Hindlimb muscle (tissue), 1 donor: ENCODE measurements at regions not wholly inside any gene's neighbourhood (a gene's known extent, or its start where the extent isn't known, plus 50 kb on each side); places are given as distances from the start of the nearest gene placed in this dataset.
"Not testable (repeated sequence)": the region's sequence is repeated elsewhere in the genome, so short reads cannot be mapped to it uniquely, and the experiment has no call there.

Experiments
- DNase-seq: peaks from one replicate; pipeline ENCODE4 v3.0.0-alpha.2; 2013

- DNase-seq: no peak
Measured at GRCh38 chr4:138658518-138658917, 357.1 kb upstream of the NOCT start.

GRCh38 chr4:138656990-138657389 is 358.6 kb upstream of the NOCT start:
- DNase-seq: peak; percentile 59

- no peak for DNase-seq
Measured at GRCh38 chr4:138655985-138656384, 359.6 kb upstream of the NOCT start.

GRCh38 chr4:138655286-138655685 is 360.3 kb upstream of the NOCT start:
- no peak for DNase-seq

- DNase-seq: peak; percentile 61
Measured at GRCh38 chr4:138650929-138651448, 364.6 kb upstream of the NOCT start.

- DNase-seq: no peak
Measured at GRCh38 chr4:138650495-138650894, 365.1 kb upstream of the NOCT start.

- DNase-seq: no peak
Measured at GRCh38 chr4:138647433-138647832, 368.1 kb upstream of the NOCT start.

GRCh38 chr4:138646383-138646782 is 369.2 kb upstream of the NOCT start:
- DNase-seq: no peak

- DNase-seq: no peak
Measured at GRCh38 chr4:138645289-138645688, 370.3 kb upstream of the NOCT start.

GRCh38 chr4:138644322-138644721 is 371.3 kb upstream of the NOCT start:
- DNase-seq: no peak

GRCh38 chr4:138643827-138644226 is 371.8 kb upstream of the NOCT start:
- no peak for DNase-seq

GRCh38 chr4:138639018-138639741 is 376.4 kb upstream of the NOCT start:
- DNase-seq: no peak

GRCh38 chr4:138636781-138637180 is 378.8 kb upstream of the NOCT start:
- no peak for DNase-seq

GRCh38 chr4:138634915-138635314 is 380.7 kb upstream of the NOCT start:
- DNase-seq: no peak

GRCh38 chr4:138633580-138633904 is 382.0 kb upstream of the NOCT start:
- DNase-seq: no peak

GRCh38 chr4:138632856-138633579 is 382.6 kb upstream of the NOCT start:
- DNase-seq: no peak

GRCh38 chr4:138630666-138631065 is 384.9 kb upstream of the NOCT start:
- DNase-seq: no peak

- DNase-seq: no peak
Measured at GRCh38 chr4:138629669-138630068, 385.9 kb upstream of the NOCT start.

- no peak for DNase-seq
Measured at GRCh38 chr4:138627096-138627495, 384.9 kb upstream of the SLC7A11 start.

GRCh38 chr4:138622362-138622761 is 380.2 kb upstream of the SLC7A11 start:
- not testable (repeated sequence) for DNase-seq

- DNase-seq: no peak
Measured at GRCh38 chr4:138616775-138617174, 374.6 kb upstream of the SLC7A11 start.

GRCh38 chr4:138614398-138615142 is 372.4 kb upstream of the SLC7A11 start:
- no peak for DNase-seq

- DNase-seq: no peak
Measured at GRCh38 chr4:138612428-138612827, 370.3 kb upstream of the SLC7A11 start.
